Ectodermal cell (in vitro differentiated cells): ENCODE measurements at regions not wholly inside any gene's neighbourhood (a gene's known extent, or its start where the extent isn't known, plus 50 kb on each side); places are given as distances from the start of the nearest gene placed in this dataset.

Experiments used
- H3K27ac ChIP-seq: 2 replicates; pipeline ENCODE4 v1.7.0; 2013; ENCODE audit warnings: mild to moderate bottlenecking, low read depth, low read length; ENCODE audit not compliant: insufficient read depth, poor library complexity, severe bottlenecking
- H3K27me3 ChIP-seq: 2 replicates; pipeline ENCODE4 v1.7.0; 2013; ENCODE audit warnings: mild to moderate bottlenecking, low read length; ENCODE audit not compliant: insufficient read depth, control insufficient read depth, poor library complexity, severe bottlenecking
- H3K36me3 ChIP-seq: one replicate; pipeline ENCODE4 v1.7.0; 2013; ENCODE audit warnings: low read length; ENCODE audit not compliant: control insufficient read depth, insufficient read depth
- H3K4me1 ChIP-seq: one replicate; pipeline ENCODE4 v1.7.0; 2013; ENCODE audit warnings: low read length; ENCODE audit not compliant: control insufficient read depth, insufficient read depth
- H3K4me3 ChIP-seq: 2 replicates; pipeline ENCODE4 v1.7.0; 2013; ENCODE audit warnings: low read depth, low read length, control low read depth; ENCODE audit not compliant: insufficient read depth
- H3K9me3 ChIP-seq: 2 replicates; pipeline ENCODE4 v1.7.0; 2013; ENCODE audit warnings: mild to moderate bottlenecking, low read length, moderate library complexity; ENCODE audit not compliant: control insufficient read depth
- WGBS, 2 experiments: methylation state at CpG; one replicate each; pipeline ENCODE4 v1.1.7; 2013; ENCODE audit warnings: missing lambda C conversion rate in 2 of 2; 5-methylcytosine and 5-hydroxymethylcytosine counted together

GRCh38 chr3:188066141-188066540, 87.8 kb upstream of the LPP start:
- 93 to 95% methylated on average over 5 of the region's 5 CpGs for WGBS, 2 experiments
- Histone ChIP-seq H3K27ac (no peak overlapping the region), H3K27me3 (no peaks in the 10 kb centered on the region), H3K36me3 (no peaks in the 10 kb centered on the region), H3K4me1 (no peaks in the 10 kb centered on the region), H3K9me3 (no peaks in the 10 kb centered on the region), H3K4me3 (no peak overlapping the region)

- Histone ChIP-seq H3K4me3 (no peak overlapping the region), H3K27me3 (no peaks in the 10 kb centered on the region), H3K36me3 (no peaks in the 10 kb centered on the region), H3K9me3 (no peaks in the 10 kb centered on the region), H3K4me1 (no peaks in the 10 kb centered on the region), H3K27ac (no peak overlapping the region)
Observed at GRCh38 chr3:188067932-188068331, 86.0 kb upstream of the LPP start.

DNA sequence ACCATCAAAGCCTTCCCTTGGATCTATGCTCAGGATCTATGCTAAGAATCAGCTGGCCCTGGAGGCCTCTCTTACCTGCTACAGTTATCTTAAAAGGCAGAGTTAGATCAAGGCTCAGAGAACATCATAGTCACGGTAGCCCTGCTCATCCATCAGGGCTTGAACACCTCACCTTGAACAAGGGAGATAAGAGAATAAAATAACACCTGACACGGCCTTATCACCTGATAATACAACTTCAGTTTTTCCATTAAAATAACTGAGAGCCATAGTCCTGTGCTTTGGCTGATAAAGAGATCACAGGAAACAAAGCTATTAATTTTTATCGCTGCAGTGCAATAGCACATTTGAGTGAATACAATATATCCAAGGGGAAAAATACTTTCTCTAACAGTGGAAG, 85.6 kb upstream of the LPP start:
- H3K4me3 ChIP-seq, result no peak overlapping the region
- H3K4me1 ChIP-seq, result no peaks in the 10 kb centered on the region
- H3K27me3 ChIP-seq, result no peaks in the 10 kb centered on the region
- no peaks in the 10 kb centered on the region for H3K9me3 ChIP-seq
- WGBS, 2 experiments, result 94 to 97% methylated on average over 2 to 3 of the region's 3 CpGs
- no peaks in the 10 kb centered on the region for H3K36me3 ChIP-seq
- H3K27ac ChIP-seq, result no peak overlapping the region

DNA sequence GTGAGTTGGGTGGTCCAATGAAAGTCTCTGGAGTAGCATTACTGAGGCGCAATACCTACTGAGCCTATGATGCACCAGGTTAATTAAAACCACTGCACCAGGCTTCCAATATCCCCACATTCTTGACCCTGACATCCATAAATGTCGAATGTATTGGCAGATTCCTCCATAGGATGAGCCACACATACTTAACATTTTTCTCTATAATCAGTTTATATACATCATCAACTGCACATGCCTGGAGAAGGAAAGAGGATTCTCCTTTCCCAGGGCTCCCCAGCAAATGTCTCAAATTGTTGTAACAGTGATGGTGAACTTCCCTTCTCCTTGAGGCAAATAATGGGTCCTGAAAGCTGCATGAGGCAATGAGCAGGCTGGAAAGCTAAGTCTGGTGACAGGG, 82.3 kb upstream of the LPP start:
- Histone ChIP-seq H3K4me1 (no peaks in the 10 kb centered on the region), H3K27me3 (no peaks in the 10 kb centered on the region), H3K36me3 (no peaks in the 10 kb centered on the region), H3K9me3 (no peaks in the 10 kb centered on the region), H3K4me3 (no peak overlapping the region), H3K27ac (no peak overlapping the region)
- 91 to 95% methylated on average over 2 of the region's 2 CpGs for WGBS, 2 experiments

DNA sequence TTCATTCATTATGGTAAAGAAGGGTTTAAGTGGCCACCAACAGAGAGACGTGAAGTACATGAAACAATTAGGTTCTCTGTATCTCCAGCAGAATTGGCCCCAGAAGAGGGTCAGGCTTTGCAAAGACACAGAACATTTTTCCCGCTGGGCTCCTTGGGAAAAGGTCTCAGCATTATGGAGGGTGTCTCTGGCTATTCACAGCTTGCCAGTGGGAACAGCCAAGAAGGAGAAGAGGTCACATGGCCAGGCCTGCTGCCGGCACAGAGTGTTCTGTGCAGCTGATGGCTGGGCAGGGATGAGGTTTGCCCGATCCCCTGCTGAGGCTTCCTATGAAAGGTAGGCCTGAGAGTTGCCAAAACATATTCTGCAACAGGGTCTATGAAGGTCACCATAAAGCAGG, 77.8 kb upstream of the LPP start:
- WGBS, 2 experiments, result 83 to 91% methylated on average over 4 of the region's 4 CpGs
- H3K4me1 ChIP-seq, result peaks cover 2% of the 10 kb centered on the region
- H3K27me3 ChIP-seq, result no peaks in the 10 kb centered on the region
- H3K9me3 ChIP-seq, result no peaks in the 10 kb centered on the region
- H3K4me3 ChIP-seq, result no peak overlapping the region
- no peak overlapping the region for H3K27ac ChIP-seq
- H3K36me3 ChIP-seq, result no peaks in the 10 kb centered on the region

DNA sequence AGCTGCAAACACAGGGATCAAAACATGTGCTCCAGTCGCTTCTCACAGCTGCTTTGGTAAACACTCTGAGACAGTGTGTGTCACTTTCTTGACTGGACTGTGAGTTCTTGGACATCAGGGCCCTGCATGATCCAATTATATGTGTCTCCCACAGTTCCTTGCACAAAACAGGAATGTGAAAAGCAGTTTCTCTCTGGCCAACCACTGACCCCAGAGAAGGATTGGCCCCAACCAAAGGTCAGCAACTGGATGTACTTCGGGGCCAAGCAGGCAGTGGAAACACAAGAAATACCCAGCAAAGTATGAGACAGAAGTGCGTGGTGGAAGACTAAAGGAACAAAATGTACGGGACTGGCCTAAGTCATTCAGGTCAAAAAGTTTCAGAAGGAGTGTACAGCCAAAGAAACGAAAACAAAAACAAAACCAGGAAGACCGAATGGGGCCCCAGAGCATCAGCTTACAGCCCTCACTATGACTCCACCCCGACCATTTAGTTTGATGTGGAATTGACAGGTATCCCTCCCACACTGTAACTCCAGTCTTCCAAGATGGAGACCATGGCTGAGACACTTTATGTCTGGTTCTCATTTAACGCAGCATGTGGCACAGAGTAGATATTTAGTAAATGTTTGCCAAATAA, 76.7 kb upstream of the LPP start:
- Histone ChIP-seq H3K36me3 (no peaks in the 10 kb centered on the region), H3K4me3 (no peak overlapping the region), H3K4me1 (peaks cover 2% of the 10 kb centered on the region), H3K27ac (no peak overlapping the region), H3K27me3 (no peaks in the 10 kb centered on the region), H3K9me3 (no peaks in the 10 kb centered on the region)
- WGBS, 2 experiments, result 87 to 90% methylated on average over 8 of the region's 8 CpGs

GRCh38 chr3:188080091-188080490, 73.9 kb upstream of the LPP start:
- WGBS, 2 experiments, result 95 to 100% methylated on average over 1 to 2 of the region's 2 CpGs
- no peak overlapping the region for H3K27ac ChIP-seq
- H3K27me3 ChIP-seq, result no peaks in the 10 kb centered on the region
- no peaks in the 10 kb centered on the region for H3K9me3 ChIP-seq
- H3K4me3 ChIP-seq, result no peak overlapping the region
- peaks cover 2% of the 10 kb centered on the region for H3K4me1 ChIP-seq
- no peaks in the 10 kb centered on the region for H3K36me3 ChIP-seq

- WGBS, 2 experiments, result 94 to 95% methylated on average over 2 of the region's 2 CpGs
- no peaks in the 10 kb centered on the region for H3K36me3 ChIP-seq
- H3K27ac ChIP-seq, result no peak overlapping the region
- H3K4me3 ChIP-seq, result no peak overlapping the region
- H3K27me3 ChIP-seq, result no peaks in the 10 kb centered on the region
- H3K9me3 ChIP-seq, result no peaks in the 10 kb centered on the region
- H3K4me1 ChIP-seq, result peaks cover 2% of the 10 kb centered on the region
Observed at GRCh38 chr3:188082031-188082430, 71.9 kb upstream of the LPP start.

- H3K36me3 ChIP-seq, result no peaks in the 10 kb centered on the region
- no peaks in the 10 kb centered on the region for H3K4me1 ChIP-seq
- H3K9me3 ChIP-seq, result no peaks in the 10 kb centered on the region
- no peak overlapping the region for H3K4me3 ChIP-seq
- no peaks in the 10 kb centered on the region for H3K27me3 ChIP-seq
- WGBS, 2 experiments, result 100% methylated on average over 1 of the region's 1 CpG; no CpG with 5 or more reads in 1 of the 2 experiments
- H3K27ac ChIP-seq, result no peak overlapping the region
Observed at GRCh38 chr3:188082450-188082849, 71.5 kb upstream of the LPP start.

- Histone ChIP-seq H3K4me3 (no peak overlapping the region), H3K36me3 (no peaks in the 10 kb centered on the region), H3K9me3 (no peaks in the 10 kb centered on the region), H3K27me3 (no peaks in the 10 kb centered on the region), H3K4me1 (no peaks in the 10 kb centered on the region), H3K27ac (no peak overlapping the region)
- WGBS, 2 experiments, result 97 to 99% methylated on average over 1 of the region's 1 CpG
Observed at GRCh38 chr3:188083011-188083410, 70.9 kb upstream of the LPP start.
